Type B pancreatic cell (in vitro differentiated cells): ENCODE measurements at regions not wholly inside any gene's neighbourhood (a gene's known extent, or its start where the extent isn't known, plus 50 kb on each side); places are given as distances from the start of the nearest gene placed in this dataset.

ENCODE experiments used
- DNase-seq: peaks from one replicate; pipeline ENCODE4 v3.0.0; 2021; ENCODE audit warnings: mixed read lengths; ENCODE audit not compliant: unreplicated experiment; ENCODE audit errors: extremely low spot score
- H3K27ac Mint-ChIP-seq: 2 replicates; pipeline ENCODE4 v1.8.0; 2021; ENCODE audit warnings: mild to moderate bottlenecking, mixed read lengths
- H3K27me3 Mint-ChIP-seq: 2 replicates; pipeline ENCODE4 v1.8.0; 2021; ENCODE audit warnings: mixed read lengths
- H3K36me3 Mint-ChIP-seq: 2 replicates; pipeline ENCODE4 v1.8.0; 2021; ENCODE audit warnings: mixed read lengths
- H3K4me1 Mint-ChIP-seq: one replicate; pipeline ENCODE4 v1.8.0; 2021; ENCODE audit warnings: mixed read lengths; ENCODE audit not compliant: unreplicated experiment
- H3K4me3 Mint-ChIP-seq: 2 replicates; pipeline ENCODE4 v1.8.0; 2021; ENCODE audit warnings: mild to moderate bottlenecking, mixed read lengths
- H3K9me3 Mint-ChIP-seq: 2 replicates; pipeline ENCODE4 v1.8.0; 2021; ENCODE audit warnings: mixed read lengths
- CTCF ChIP-seq: fragments of 200-600 bp; sonication (generic); conservative IDR thresholded peaks from 2 replicates; pipeline ENCODE4 v1.5.0; 2021; ENCODE audit warnings: antibody characterized with exemption, mild to moderate bottlenecking

GRCh38 chr5:155903791-155904190, 423.2 kb upstream of the SGCD start:
- no peaks in the 10 kb centered on the region for H3K9me3 Mint-ChIP-seq
- H3K27me3 Mint-ChIP-seq = no peaks in the 10 kb centered on the region
- no peak for TF ChIP-seq CTCF

GRCh38 chr5:155905364-155905763, 421.6 kb upstream of the SGCD start:
- no peak for DNase-seq
- no peaks in the 10 kb centered on the region for H3K36me3 Mint-ChIP-seq
- H3K4me1 Mint-ChIP-seq = no peaks in the 10 kb centered on the region
- TF ChIP-seq CTCF = no peak
- no peak overlapping the region for H3K4me3 Mint-ChIP-seq
- no peaks in the 10 kb centered on the region for H3K27me3 Mint-ChIP-seq
- H3K27ac Mint-ChIP-seq = no peak overlapping the region
- no peaks in the 10 kb centered on the region for H3K9me3 Mint-ChIP-seq

More at GRCh38 chr5:155903791-155904190, 423.2 kb upstream of the SGCD start:
- Mint-ChIP-seq H3K4me3 (no peak overlapping the region), H3K4me1 (no peaks in the 10 kb centered on the region), H3K27ac (no peak overlapping the region), H3K36me3 (no peaks in the 10 kb centered on the region)
- DNase-seq = no peak

GRCh38 chr5:155906046-155906445, 420.9 kb upstream of the SGCD start:
- H3K9me3 Mint-ChIP-seq = no peaks in the 10 kb centered on the region
- no peak overlapping the region for H3K4me3 Mint-ChIP-seq
- no peaks in the 10 kb centered on the region for H3K36me3 Mint-ChIP-seq
- no peak for TF ChIP-seq CTCF
- no peaks in the 10 kb centered on the region for H3K4me1 Mint-ChIP-seq
- DNase-seq = no peak
- no peaks in the 10 kb centered on the region for H3K27me3 Mint-ChIP-seq
- no peak overlapping the region for H3K27ac Mint-ChIP-seq

GRCh38 chr5:155908543-155908942, 418.4 kb upstream of the SGCD start:
- no peak for DNase-seq
- no peak overlapping the region for H3K27ac Mint-ChIP-seq

GRCh38 chr5:155912291-155912690, 414.7 kb upstream of the SGCD start:
- DNase-seq = no peak
- Mint-ChIP-seq H3K4me3 (no peak overlapping the region), H3K27me3 (peaks cover 3% of the 10 kb centered on the region), H3K9me3 (no peaks in the 10 kb centered on the region), H3K36me3 (no peaks in the 10 kb centered on the region), H3K4me1 (no peaks in the 10 kb centered on the region), H3K27ac (no peak overlapping the region)
- no peak for TF ChIP-seq CTCF

More at GRCh38 chr5:155908543-155908942, 418.4 kb upstream of the SGCD start:
- no peak for TF ChIP-seq CTCF
- no peaks in the 10 kb centered on the region for H3K9me3 Mint-ChIP-seq
- no peak overlapping the region for H3K4me3 Mint-ChIP-seq
- no peaks in the 10 kb centered on the region for H3K4me1 Mint-ChIP-seq
- H3K36me3 Mint-ChIP-seq = no peaks in the 10 kb centered on the region
- peaks cover 3% of the 10 kb centered on the region for H3K27me3 Mint-ChIP-seq

DNA sequence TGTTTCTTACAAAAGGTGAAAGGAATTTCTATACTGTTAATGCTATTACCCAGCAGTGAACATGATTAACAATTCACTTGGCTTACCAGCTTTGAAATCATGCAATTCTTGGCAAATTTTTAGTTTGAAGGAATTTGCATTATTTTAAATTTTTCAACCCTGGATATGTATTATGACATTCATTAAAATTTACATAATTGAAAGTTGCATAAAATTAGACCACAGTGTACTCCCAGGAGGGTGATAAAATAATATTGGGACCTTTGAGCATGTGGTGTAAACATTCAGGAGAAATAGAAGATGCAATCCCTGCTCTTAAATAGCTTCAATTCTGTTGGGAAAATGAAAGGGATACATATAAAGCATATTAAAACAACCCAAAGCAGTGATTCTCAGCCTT, 412.2 kb upstream of the SGCD start:
- DNase-seq = no peak
- H3K27me3 Mint-ChIP-seq = peaks cover 3% of the 10 kb centered on the region
- TF ChIP-seq CTCF = no peak
- H3K36me3 Mint-ChIP-seq = no peaks in the 10 kb centered on the region
- no peak overlapping the region for H3K4me3 Mint-ChIP-seq
- H3K4me1 Mint-ChIP-seq = no peaks in the 10 kb centered on the region
- no peak overlapping the region for H3K27ac Mint-ChIP-seq
- no peaks in the 10 kb centered on the region for H3K9me3 Mint-ChIP-seq
